ENCODE measurements at regions not wholly inside any gene's neighbourhood (a gene's known extent, or its start where the extent isn't known, plus 50 kb on each side); places are given as distances from the start of the nearest gene placed in this dataset.

GRCh38 chr19:30882411-30883005 is 466.7 kb downstream of the TSHZ3 start:
- CTCF ChIA-PET = no interaction called here
- TF ChIP-seq, protein P1, sequence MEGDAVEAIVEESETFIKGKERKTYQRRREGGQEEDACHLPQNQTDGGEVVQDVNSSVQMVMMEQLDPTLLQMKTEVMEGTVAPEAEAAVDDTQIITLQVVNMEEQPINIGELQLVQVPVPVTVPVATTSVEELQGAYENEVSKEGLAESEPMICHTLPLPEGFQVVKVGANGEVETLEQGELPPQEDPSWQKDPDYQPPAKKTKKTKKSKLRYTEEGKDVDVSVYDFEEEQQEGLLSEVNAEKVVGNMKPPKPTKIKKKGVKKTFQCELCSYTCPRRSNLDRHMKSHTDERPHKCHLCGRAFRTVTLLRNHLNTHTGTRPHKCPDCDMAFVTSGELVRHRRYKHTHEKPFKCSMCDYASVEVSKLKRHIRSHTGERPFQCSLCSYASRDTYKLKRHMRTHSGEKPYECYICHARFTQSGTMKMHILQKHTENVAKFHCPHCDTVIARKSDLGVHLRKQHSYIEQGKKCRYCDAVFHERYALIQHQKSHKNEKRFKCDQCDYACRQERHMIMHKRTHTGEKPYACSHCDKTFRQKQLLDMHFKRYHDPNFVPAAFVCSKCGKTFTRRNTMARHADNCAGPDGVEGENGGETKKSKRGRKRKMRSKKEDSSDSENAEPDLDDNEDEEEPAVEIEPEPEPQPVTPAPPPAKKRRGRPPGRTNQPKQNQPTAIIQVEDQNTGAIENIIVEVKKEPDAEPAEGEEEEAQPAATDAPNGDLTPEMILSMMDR (IDR thresholded peaks at IDR 0.05; ENCODE audit: insufficient read depth, low read depth, low read length) = no peak

GRCh38 chr19:30881930-30882329 is 467.3 kb downstream of the TSHZ3 start:
- H3K27me3 ChIP-seq (ENCODE audit: control insufficient read depth, insufficient read depth, low read length) = no peaks in the 10 kb centered on the region
- ChIA-PET POLR2A (no interaction called here), CTCF (no interaction called here)
- DNase-seq (ENCODE audit: low read depth) = no peak
- H3K4me3 ChIP-seq (ENCODE audit: low read depth, low read length) = no peak overlapping the region
- no peaks in the 10 kb centered on the region for H3K36me3 ChIP-seq (ENCODE audit: control insufficient read depth, insufficient read depth, low read length)
- TF ChIP-seq, protein P1 (IDR thresholded peaks at IDR 0.05; ENCODE audit: insufficient read depth, low read depth, low read length) = no peak

More at GRCh38 chr19:30882411-30883005, 466.7 kb downstream of the TSHZ3 start:
- H3K27me3 ChIP-seq (ENCODE audit: control insufficient read depth, insufficient read depth, low read length) = no peaks in the 10 kb centered on the region
- no peak for DNase-seq (ENCODE audit: low read depth)
- POLR2A ChIA-PET = no interaction called here
- no peaks in the 10 kb centered on the region for H3K36me3 ChIP-seq (ENCODE audit: control insufficient read depth, insufficient read depth, low read length)
- H3K4me3 ChIP-seq (ENCODE audit: low read depth, low read length) = no peak overlapping the region

- H3K4me3 ChIP-seq (ENCODE audit: low read depth, low read length) = no peak overlapping the region
- ChIA-PET CTCF (no interaction called here), POLR2A (no interaction called here)
- H3K27me3 ChIP-seq (ENCODE audit: control insufficient read depth, insufficient read depth, low read length) = no peaks in the 10 kb centered on the region
- H3K36me3 ChIP-seq (ENCODE audit: control insufficient read depth, insufficient read depth, low read length) = no peaks in the 10 kb centered on the region
- DNase-seq (ENCODE audit: low read depth) = no peak
- TF ChIP-seq, protein P1 (IDR thresholded peaks at IDR 0.05; ENCODE audit: insufficient read depth, low read depth, low read length) = no peak
These were observed 468.0 kb downstream of the TSHZ3 start for GRCh38 chr19:30881281-30881680.

DNA sequence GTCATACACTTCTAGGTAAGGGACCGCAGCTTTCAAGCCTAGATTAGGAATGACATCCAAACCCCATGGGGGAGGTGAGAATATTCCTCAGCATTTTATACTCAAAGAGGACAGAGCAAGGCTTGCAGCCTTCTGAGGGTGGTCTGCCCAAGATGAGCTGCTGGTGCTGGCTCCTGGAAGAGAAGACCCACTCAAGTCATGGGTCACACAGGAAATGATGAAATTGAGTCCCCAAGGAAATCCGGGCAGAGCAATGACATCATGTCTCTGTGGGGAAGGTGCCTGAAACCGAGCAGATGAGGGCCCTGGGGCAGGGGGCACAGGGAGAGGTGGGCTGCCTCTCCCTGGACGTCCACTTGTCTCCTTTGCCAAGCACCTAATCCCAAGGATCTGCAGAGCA is 468.7 kb downstream of the TSHZ3 start:
- Histone ChIP-seq H3K4me3 (ENCODE audit: low read depth, low read length) (no peak overlapping the region), H3K36me3 (ENCODE audit: control insufficient read depth, insufficient read depth, low read length) (no peaks in the 10 kb centered on the region), H3K27me3 (ENCODE audit: control insufficient read depth, insufficient read depth, low read length) (no peaks in the 10 kb centered on the region)
- ChIA-PET CTCF (no interaction called here), POLR2A (no interaction called here)
- TF ChIP-seq, protein P1 (IDR thresholded peaks at IDR 0.05; ENCODE audit: insufficient read depth, low read depth, low read length) = no peak
- DNase-seq (ENCODE audit: low read depth) = no peak

GRCh38 chr19:30880151-30880550 is 469.1 kb downstream of the TSHZ3 start:
- H3K36me3 ChIP-seq (ENCODE audit: control insufficient read depth, insufficient read depth, low read length) = no peaks in the 10 kb centered on the region
- POLR2A ChIA-PET = no interaction called here
- no peak for DNase-seq (ENCODE audit: low read depth)
- CTCF ChIA-PET = no interaction called here
- TF ChIP-seq, protein P1 (IDR thresholded peaks at IDR 0.05; ENCODE audit: insufficient read depth, low read depth, low read length) = no peak
- no peak overlapping the region for H3K4me3 ChIP-seq (ENCODE audit: low read depth, low read length)
- H3K27me3 ChIP-seq (ENCODE audit: control insufficient read depth, insufficient read depth, low read length) = no peaks in the 10 kb centered on the region
